SK-N-MC (cell line): ENCODE measurements at regions not wholly inside any gene's neighbourhood (a gene's known extent, or its start where the extent isn't known, plus 50 kb on each side); places are given as distances from the start of the nearest gene placed in this dataset.

Source experiments
- EZH2 ChIP-seq: fragments of 200-600 bp; sonication (generic); IDR thresholded peaks from one replicate; pipeline ENCODE4 v1.6.1; 2017; ENCODE audit warnings: antibody characterized with exemption
- POLR2AphosphoS5 ChIP-seq: IDR thresholded peaks from 2 replicates; pipeline ENCODE4 v1.6.1; 2012; ENCODE audit warnings: mild to moderate bottlenecking, low read depth, low read length, borderline replicate concordance

DNA sequence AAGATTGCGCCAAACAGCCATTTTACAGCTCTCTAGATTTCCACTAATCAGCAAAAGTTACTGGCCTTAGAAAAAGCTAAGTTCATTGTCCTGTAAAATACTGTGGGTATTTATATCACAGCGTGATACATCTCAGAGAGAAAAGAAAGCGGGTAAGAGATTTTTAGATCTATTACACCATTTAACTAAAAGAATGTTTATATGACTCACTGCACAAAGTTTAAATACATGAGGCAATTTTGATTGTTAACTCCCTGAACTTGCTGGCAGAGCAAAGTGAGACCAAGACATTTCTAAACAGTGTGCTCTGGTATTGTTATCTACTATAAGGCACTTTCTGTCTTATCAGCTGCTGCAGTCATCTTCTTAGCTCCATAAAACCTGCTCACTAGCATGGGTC is 314.3 kb downstream of the EPHA7 start:
- no peak for TF ChIP-seq EZH2
- TF ChIP-seq POLR2AphosphoS5: no peak
